ENCODE measurements at regions not wholly inside any gene's neighbourhood (a gene's known extent, or its start where the extent isn't known, plus 50 kb on each side); places are given as distances from the start of the nearest gene placed in this dataset.

- Histone ChIP-seq H3K4me3 (ENCODE audit: low read depth, low read length) (no peak overlapping the region), H3K27me3 (ENCODE audit: control insufficient read depth, insufficient read depth, low read length) (no peaks in the 10 kb centered on the region), H3K36me3 (ENCODE audit: control insufficient read depth, insufficient read depth, low read length) (no peaks in the 10 kb centered on the region)
- DNase-seq (ENCODE audit: low read depth): no peak
- FAIRE-seq: no peak
- TF ChIP-seq CTCF (IDR thresholded peaks at IDR 0.05; ENCODE audit: insufficient read depth, low read length, severe bottlenecking): no peak
Measured at GRCh38 chr7:136290351-136290750, 313.2 kb upstream of the MTPN start.

GRCh38 chr7:136278057-136278456 is 300.9 kb upstream of the MTPN start:
- no peak for TF ChIP-seq CTCF (IDR thresholded peaks at IDR 0.05; ENCODE audit: insufficient read depth, low read length, severe bottlenecking)
- Histone ChIP-seq H3K27me3 (ENCODE audit: control insufficient read depth, insufficient read depth, low read length) (no peaks in the 10 kb centered on the region), H3K4me3 (ENCODE audit: low read depth, low read length) (no peak overlapping the region), H3K36me3 (ENCODE audit: control insufficient read depth, insufficient read depth, low read length) (no peaks in the 10 kb centered on the region)
- FAIRE-seq (no peak), DNase-seq (ENCODE audit: low read depth) (no peak)

GRCh38 chr7:136275794-136276193 is 298.6 kb upstream of the MTPN start:
- H3K4me3 ChIP-seq (ENCODE audit: low read depth, low read length): no peak overlapping the region
- H3K27me3 ChIP-seq (ENCODE audit: control insufficient read depth, insufficient read depth, low read length): no peaks in the 10 kb centered on the region
- no peak for DNase-seq (ENCODE audit: low read depth)
- no peak for FAIRE-seq
- no peaks in the 10 kb centered on the region for H3K36me3 ChIP-seq (ENCODE audit: control insufficient read depth, insufficient read depth, low read length)
- TF ChIP-seq CTCF (IDR thresholded peaks at IDR 0.05; ENCODE audit: insufficient read depth, low read length, severe bottlenecking): no peak

GRCh38 chr7:136274636-136275345 is 297.6 kb upstream of the MTPN start:
- H3K4me3 ChIP-seq (ENCODE audit: low read depth, low read length): no peak overlapping the region
- H3K36me3 ChIP-seq (ENCODE audit: control insufficient read depth, insufficient read depth, low read length): no peaks in the 10 kb centered on the region
- DNase-seq (ENCODE audit: low read depth) (no peak), FAIRE-seq (no peak)
- H3K27me3 ChIP-seq (ENCODE audit: control insufficient read depth, insufficient read depth, low read length): no peaks in the 10 kb centered on the region
- TF ChIP-seq CTCF (IDR thresholded peaks at IDR 0.05; ENCODE audit: insufficient read depth, low read length, severe bottlenecking): no peak

GRCh38 chr7:136272934-136273333 is 295.8 kb upstream of the MTPN start:
- FAIRE-seq: no peak
- Histone ChIP-seq H3K36me3 (ENCODE audit: control insufficient read depth, insufficient read depth, low read length) (no peaks in the 10 kb centered on the region), H3K4me3 (ENCODE audit: low read depth, low read length) (no peak overlapping the region), H3K27me3 (ENCODE audit: control insufficient read depth, insufficient read depth, low read length) (no peaks in the 10 kb centered on the region)
- TF ChIP-seq CTCF (IDR thresholded peaks at IDR 0.05; ENCODE audit: insufficient read depth, low read length, severe bottlenecking): no peak
- no peak for DNase-seq (ENCODE audit: low read depth)

GRCh38 chr7:136267822-136268221 is 290.7 kb upstream of the MTPN start:
- no peak for TF ChIP-seq CTCF (IDR thresholded peaks at IDR 0.05; ENCODE audit: insufficient read depth, low read length, severe bottlenecking)
- no peaks in the 10 kb centered on the region for H3K27me3 ChIP-seq (ENCODE audit: control insufficient read depth, insufficient read depth, low read length)
- FAIRE-seq (no peak), DNase-seq (ENCODE audit: low read depth) (no peak)
- H3K36me3 ChIP-seq (ENCODE audit: control insufficient read depth, insufficient read depth, low read length): no peaks in the 10 kb centered on the region
- H3K4me3 ChIP-seq (ENCODE audit: low read depth, low read length): no peak overlapping the region

All from bronchial epithelial cell (primary cell).